GM12875 (cell line): ENCODE measurements at regions not wholly inside any gene's neighbourhood (a gene's known extent, or its start where the extent isn't known, plus 50 kb on each side); places are given as distances from the start of the nearest gene placed in this dataset.

Source experiments
- H3K4me3 ChIP-seq: one replicate; pipeline ENCODE4 v1.5.1; 2011; ENCODE audit warnings: low read depth, low read length, control low read depth
- CTCF ChIP-seq: IDR thresholded peaks from 2 replicates; pipeline ENCODE4 v1.5.1; 2011; ENCODE audit warnings: low read depth, mild to moderate bottlenecking, control low read depth, inconsistent platforms, low read length, moderate library complexity, borderline replicate concordance; ENCODE audit not compliant: insufficient read depth

GRCh38 chr6:169897601-169898358 lies 146.4 kb downstream of the ERMARD start:
- no peak overlapping the region for H3K4me3 ChIP-seq
- no peak for TF ChIP-seq CTCF

GRCh38 chr6:169896826-169897456 lies 145.5 kb downstream of the ERMARD start:
- H3K4me3 ChIP-seq = no peak overlapping the region
- TF ChIP-seq CTCF = no peak

- TF ChIP-seq CTCF = no peak
- H3K4me3 ChIP-seq = no peak overlapping the region
Observed at GRCh38 chr6:169895926-169896761, 144.7 kb downstream of the ERMARD start.

- TF ChIP-seq CTCF = no peak
- no peak overlapping the region for H3K4me3 ChIP-seq
Observed at GRCh38 chr6:169895000-169895759, 143.8 kb downstream of the ERMARD start.

- no peak overlapping the region for H3K4me3 ChIP-seq
Observed at GRCh38 chr6:169894377-169894960, 143.0 kb downstream of the ERMARD start.

More at GRCh38 chr6:169894377-169894960, 143.0 kb downstream of the ERMARD start:
- no peak for TF ChIP-seq CTCF
